GM18909 (cell line): ENCODE measurements at regions not wholly inside any gene's neighbourhood (a gene's known extent, or its start where the extent isn't known, plus 50 kb on each side); places are given as distances from the start of the nearest gene placed in this dataset.

Source experiments
- ATAC-seq: cut with Tn5 transposase; IDR thresholded peaks from one replicate; pipeline ENCODE4 v1.9.1; 2021; ENCODE audit warnings: mild to moderate bottlenecking; ENCODE audit not compliant: unreplicated experiment, poor library complexity

GRCh38 chr10:2674451-2674850 is 392.9 kb upstream of the PFKP start:
- ATAC-seq: no peak

GRCh38 chr10:2670864-2671263 is 396.5 kb upstream of the PFKP start:
- no peak for ATAC-seq

- ATAC-seq: no peak
These were observed 401.6 kb upstream of the PFKP start for GRCh38 chr10:2665772-2666171.

GRCh38 chr10:2660276-2660675 is 407.1 kb upstream of the PFKP start:
- ATAC-seq: no peak

- ATAC-seq: no peak
These were observed 407.6 kb upstream of the PFKP start for GRCh38 chr10:2659660-2660209.

GRCh38 chr10:2658780-2659179 is 408.6 kb upstream of the PFKP start:
- ATAC-seq: no peak

GRCh38 chr10:2650328-2650727 is 417.0 kb upstream of the PFKP start:
- ATAC-seq: no peak

- no peak for ATAC-seq
These were observed 426.3 kb upstream of the PFKP start for GRCh38 chr10:2641028-2641427.

GRCh38 chr10:2633630-2634029 is 433.7 kb upstream of the PFKP start:
- no peak for ATAC-seq

- no peak for ATAC-seq
These were observed 435.7 kb upstream of the PFKP start for GRCh38 chr10:2631557-2632205.

- no peak for ATAC-seq
These were observed 438.6 kb upstream of the PFKP start for GRCh38 chr10:2628705-2629104.

GRCh38 chr10:2627969-2628368 is 439.4 kb upstream of the PFKP start:
- ATAC-seq: no peak

- no peak for ATAC-seq
These were observed 442.3 kb upstream of the PFKP start for GRCh38 chr10:2625094-2625493.

GRCh38 chr10:2623675-2624274 is 443.6 kb upstream of the PFKP start:
- ATAC-seq: no peak

GRCh38 chr10:2620827-2621521 is 446.4 kb upstream of the PFKP start:
- ATAC-seq: no peak

GRCh38 chr10:2619916-2620315 is 447.4 kb upstream of the PFKP start:
- ATAC-seq: no peak

- ATAC-seq: no peak
These were observed 447.9 kb upstream of the PFKP start for GRCh38 chr10:2619472-2619871.

- no peak for ATAC-seq
These were observed 448.7 kb upstream of the PFKP start for GRCh38 chr10:2618690-2619089.

- ATAC-seq: no peak
These were observed 451.1 kb upstream of the PFKP start for GRCh38 chr10:2616215-2616614.

- ATAC-seq: no peak
These were observed 455.7 kb upstream of the PFKP start for GRCh38 chr10:2611603-2612002.

- no peak for ATAC-seq
These were observed 456.4 kb upstream of the PFKP start for GRCh38 chr10:2610946-2611345.
